H1 (cell line): ENCODE measurements at regions not wholly inside any gene's neighbourhood (a gene's known extent, or its start where the extent isn't known, plus 50 kb on each side); places are given as distances from the start of the nearest gene placed in this dataset.

Source experiments
- CTCF ChIA-PET: fragments of 300-600 bp; sonication (Branson Sonifier 250); formaldehyde crosslinking; loops from one replicate; lab custom pipeline; 2021; ENCODE audit not compliant: partially characterized antibody; lab: Charles Lee
- POLR2A ChIA-PET: fragments of 300-600 bp; sonication (Branson Sonifier 250); formaldehyde crosslinking; loops from one replicate; lab custom pipeline; 2021; ENCODE audit warnings: inconsistent platforms; ENCODE audit not compliant: partially characterized antibody; lab: Charles Lee
- DNase-seq, 2 experiments: peaks; one replicate each; pipeline versions ENCODE4 v3.0.0 to v3.0.0-alpha.2; 2010 to 2022; ENCODE audit warnings: low spot score in 2 of 2, low read depth in 1 of 2, mixed read lengths in 1 of 2
- FAIRE-seq: peaks from 2 replicates; lab custom pipeline; 2011; peaks lifted over from hg19 to GRCh38; lab: Jason Lieb, UNC
- H2AFZ ChIP-seq: 2 replicates; pipeline ENCODE4 v1.8.1; 2012; ENCODE audit warnings: low read length, inconsistent platforms
- H2AK5ac ChIP-seq: 2 replicates; pipeline ENCODE4 v1.6.1; 2013; ENCODE audit warnings: low read depth, low read length
- H2BK120ac ChIP-seq: replicated peaks from 2 replicates; pipeline ENCODE3; 2013; ENCODE audit warnings: low read depth, low read length, inconsistent platforms
- H2BK12ac ChIP-seq: 2 replicates; pipeline ENCODE4 v1.6.1; 2013; ENCODE audit warnings: low read depth, low read length
- H2BK15ac ChIP-seq: 2 replicates; pipeline ENCODE4 v1.6.1; 2013; ENCODE audit warnings: low read length
- H2BK20ac ChIP-seq: 2 replicates; pipeline ENCODE4 v1.6.1; 2013; ENCODE audit warnings: low read length
- H2BK5ac ChIP-seq: 2 replicates; pipeline ENCODE4 v1.6.1; 2013; ENCODE audit warnings: low read depth, low read length
- H3K14ac ChIP-seq: 2 replicates; pipeline ENCODE4 v1.6.1; 2013; ENCODE audit warnings: inconsistent platforms; ENCODE audit not compliant: insufficient read length
- H3K18ac ChIP-seq: 2 replicates; pipeline ENCODE4 v1.6.1; 2013; ENCODE audit warnings: low read length; ENCODE audit errors: extremely low read depth
- H3K23ac ChIP-seq: 2 replicates; pipeline ENCODE4 v1.6.1; 2013; ENCODE audit warnings: inconsistent platforms; ENCODE audit not compliant: insufficient read length
- H3K23me2 ChIP-seq: 2 replicates; pipeline ENCODE4 v1.6.1; 2013; ENCODE audit warnings: low read depth, low read length
- H3K27ac ChIP-seq: 2 replicates; pipeline ENCODE4 v1.6.1; 2011; ENCODE audit warnings: low read depth, low read length, inconsistent platforms
- H3K27me3 ChIP-seq, 4 experiments: replicated peaks in 1 of 4; 1 replicate in 1 of 4; 2 replicates in 3 of 4; pipeline versions ENCODE4 v1.6.1 to v1.8.1; 2011 to 2013; ENCODE audit warnings: low read length in 3 of 4, mild to moderate bottlenecking in 3 of 4, inconsistent platforms in 2 of 4, mixed read lengths in 2 of 4, moderate library complexity in 1 of 4; ENCODE audit not compliant: control insufficient read depth in 3 of 4, insufficient read depth in 3 of 4; ENCODE audit errors: extremely low read depth in 1 of 4
- H3K36me3 ChIP-seq, 4 experiments: 2 replicates each; pipeline versions ENCODE4 v1.6.1 to v1.8.1; 2011 to 2013; ENCODE audit warnings: mild to moderate bottlenecking in 4 of 4, low read length in 3 of 4, moderate library complexity in 2 of 4, control low read depth in 1 of 4, inconsistent platforms in 1 of 4; ENCODE audit not compliant: insufficient read depth in 4 of 4, control insufficient read depth in 2 of 4
- H3K4ac ChIP-seq: replicated peaks from 2 replicates; pipeline ENCODE3; 2013; ENCODE audit warnings: low read length, low read depth, mixed read lengths, inconsistent platforms; ENCODE audit not compliant: insufficient read length
- H3K4me1 ChIP-seq, 4 experiments: replicated peaks in 1 of 4; 1 replicate in 1 of 4; 2 replicates in 3 of 4; pipeline versions ENCODE4 v1.6.1 to v1.8.1; 2011 to 2013; ENCODE audit warnings: low read length in 3 of 4, inconsistent platforms in 2 of 4, mixed read lengths in 1 of 4; ENCODE audit not compliant: insufficient read depth in 4 of 4, control insufficient read depth in 3 of 4
- H3K4me2 ChIP-seq, 2 experiments: 2 replicates each; pipeline versions ENCODE4 v1.6.1 to v1.8.1; 2011 to 2013; ENCODE audit warnings: low read depth in 2 of 2, low read length in 2 of 2, control low read depth in 1 of 2, inconsistent platforms in 1 of 2, mild to moderate bottlenecking in 1 of 2; ENCODE audit not compliant: insufficient read depth in 1 of 2
- H3K4me3 ChIP-seq, 4 experiments: fragments of 200-600, 300-600 bp in 1 of 4; sonication (generic), shearing (Covaris generic), sonication (Bioruptor Twin) in 1 of 4; 2 replicates each; pipeline versions ENCODE4 v1.5.1 to v1.8.1; 2011 to 2016; ENCODE audit warnings: low read length in 4 of 4, low read depth in 3 of 4, control low read depth in 2 of 4, inconsistent platforms in 2 of 4, mild to moderate bottlenecking in 2 of 4, mixed read lengths in 1 of 4, moderate library complexity in 1 of 4; ENCODE audit not compliant: insufficient read depth in 2 of 4; ENCODE audit errors: extremely low read depth in 1 of 4
- H3K56ac ChIP-seq: replicated peaks from 2 replicates; pipeline ENCODE3; 2013; ENCODE audit warnings: low read depth, mild to moderate bottlenecking, mixed read lengths, low read length, inconsistent platforms; ENCODE audit not compliant: insufficient read length
- H3K79me1 ChIP-seq: 2 replicates; pipeline ENCODE4 v1.6.1; 2013; ENCODE audit warnings: low read depth, low read length, control low read depth
- H3K79me2 ChIP-seq, 2 experiments: 2 replicates each; pipeline versions ENCODE4 v1.6.1 to v1.8.1; 2012 to 2013; ENCODE audit warnings: low read length in 2 of 2, mild to moderate bottlenecking in 2 of 2, inconsistent platforms in 1 of 2; ENCODE audit not compliant: insufficient read depth in 2 of 2, control insufficient read depth in 1 of 2
- H3K9ac ChIP-seq, 4 experiments: replicated peaks in 1 of 4; 1 replicate in 1 of 4; 2 replicates in 3 of 4; pipeline versions ENCODE4 v1.6.1 to v1.8.1; 2011 to 2013; ENCODE audit warnings: low read depth in 3 of 4, low read length in 3 of 4, control low read depth in 2 of 4, mild to moderate bottlenecking in 2 of 4, moderate library complexity in 2 of 4, inconsistent platforms in 1 of 4; ENCODE audit errors: extremely low read depth in 1 of 4
- H3K9me3 ChIP-seq, 2 experiments: 2 replicates each; pipeline versions ENCODE4 v1.6.1 to v1.8.1; 2012 to 2013; ENCODE audit warnings: mild to moderate bottlenecking in 2 of 2, moderate library complexity in 2 of 2, control low read depth in 1 of 2, inconsistent platforms in 1 of 2, low read depth in 1 of 2, low read length in 1 of 2, mixed read lengths in 1 of 2; ENCODE audit not compliant: insufficient read depth in 2 of 2
- H4K20me1 ChIP-seq, 2 experiments: replicated peaks in 1 of 2; 2 replicates each; pipeline versions ENCODE3 to v1.8.1; 2011 to 2013; ENCODE audit warnings: inconsistent platforms in 2 of 2, low read length in 2 of 2, mild to moderate bottlenecking in 1 of 2; ENCODE audit not compliant: insufficient read depth in 2 of 2, control insufficient read depth in 1 of 2
- H4K5ac ChIP-seq: 2 replicates; pipeline ENCODE4 v1.6.1; 2013; ENCODE audit warnings: low read length, low read depth, mixed read lengths, inconsistent platforms; ENCODE audit not compliant: insufficient read length
- H4K8ac ChIP-seq: 2 replicates; pipeline ENCODE4 v1.8.0; 2013; ENCODE audit warnings: mild to moderate bottlenecking, moderate library complexity, low read length, inconsistent platforms; ENCODE audit not compliant: insufficient read depth; ENCODE audit errors: extremely low read depth
- H4K91ac ChIP-seq: replicated peaks from 2 replicates; pipeline ENCODE3; 2013; ENCODE audit warnings: low read length, mixed read lengths, inconsistent platforms; ENCODE audit not compliant: insufficient read length
- BACH1 ChIP-seq: IDR thresholded peaks from 2 replicates; pipeline ENCODE4 v1.6.1; 2012; ENCODE audit warnings: low read length, improper control_type of control experiment
- BRCA1 ChIP-seq: IDR thresholded peaks from 2 replicates; pipeline ENCODE4 v1.6.1; 2012; ENCODE audit warnings: low read depth, low read length, improper control_type of control experiment
- EP300 ChIP-seq, 2 experiments: IDR thresholded peaks; 1 replicate in 1 of 2; 2 replicates in 1 of 2; pipeline ENCODE4 v1.6.1; 2011 to 2012; ENCODE audit warnings: low read depth in 2 of 2, low read length in 2 of 2, mild to moderate bottlenecking in 2 of 2, borderline replicate concordance in 1 of 2, inconsistent platforms in 1 of 2, moderate library complexity in 1 of 2
- EZH2 ChIP-seq: fragments of 200-600 bp; sonication (generic); IDR thresholded peaks from 2 replicates; pipeline ENCODE4 v1.7.1; 2012; ENCODE audit warnings: low read depth, mild to moderate bottlenecking, moderate library complexity, low read length, inconsistent platforms; ENCODE audit not compliant: severe bottlenecking
- GTF2F1 ChIP-seq: IDR thresholded peaks from 2 replicates; pipeline ENCODE4 v1.6.1; 2012; ENCODE audit warnings: low read depth, low read length, improper control_type of control experiment, borderline replicate concordance
- HDAC2 ChIP-seq, 2 experiments: fragments of 300-600 bp in 1 of 2; sonication (generic) in 1 of 2; IDR thresholded peaks; 2 replicates each; pipeline ENCODE4 v1.6.1; 2011 to 2012; ENCODE audit warnings: low read depth in 2 of 2, low read length in 2 of 2, mild to moderate bottlenecking in 2 of 2, moderate library complexity in 2 of 2, borderline replicate concordance in 1 of 2, inconsistent platforms in 1 of 2
- MAX ChIP-seq: IDR thresholded peaks from 2 replicates; pipeline ENCODE4 v1.6.1; 2012; ENCODE audit warnings: inconsistent platforms
- NANOG ChIP-seq: IDR thresholded peaks from 2 replicates; pipeline ENCODE4 v1.6.1; 2011; ENCODE audit warnings: low read length, low read depth, mild to moderate bottlenecking, inconsistent platforms; ENCODE audit not compliant: insufficient read depth, poor library complexity, severe bottlenecking
- RFX5 ChIP-seq: IDR thresholded peaks from 2 replicates; pipeline ENCODE4 v1.6.1; 2011; ENCODE audit warnings: low read depth, low read length, improper control_type of control experiment, borderline replicate concordance
- SIN3A ChIP-seq, 2 experiments: IDR thresholded peaks in 1 of 2; conservative IDR thresholded peaks in 1 of 2; 2 replicates each; pipeline ENCODE4 v1.6.1; 2011 to 2012; ENCODE audit warnings: low read length in 2 of 2, improper control_type of control experiment in 1 of 2, low read depth in 1 of 2, mild to moderate bottlenecking in 1 of 2
- SRF ChIP-seq: IDR thresholded peaks from 2 replicates; pipeline ENCODE4 v1.6.1; 2011; ENCODE audit warnings: mild to moderate bottlenecking, low read depth, low read length, moderate library complexity
- TAF7 ChIP-seq: optimal IDR thresholded peaks from 2 replicates; pipeline ENCODE3; 2011; ENCODE audit warnings: low read depth, mild to moderate bottlenecking, inconsistent platforms, low read length, moderate library complexity, borderline replicate concordance
- TBP ChIP-seq: IDR thresholded peaks from 2 replicates; pipeline ENCODE4 v1.6.1; 2011; ENCODE audit warnings: low read depth, low read length, improper control_type of control experiment
- WGBS, 2 experiments: shearing (Covaris generic) in 1 of 2; methylation state at CpG; one replicate each; pipeline versions ENCODE4 v1.1.6 to v1.1.7; 2013 to 2015; ENCODE audit warnings: low lambda C conversion rate in 2 of 2, mixed read lengths in 2 of 2, inconsistent platforms in 1 of 2, low coverage in 1 of 2, missing lambda C conversion rate in 1 of 2; ENCODE audit not compliant: insufficient replicate concordance in 2 of 2, insufficient coverage in 1 of 2, insufficient read length in 1 of 2; ENCODE audit errors: extremely low coverage in 1 of 2, missing lambda C conversion rate in 1 of 2; 5-methylcytosine and 5-hydroxymethylcytosine counted together

DNA sequence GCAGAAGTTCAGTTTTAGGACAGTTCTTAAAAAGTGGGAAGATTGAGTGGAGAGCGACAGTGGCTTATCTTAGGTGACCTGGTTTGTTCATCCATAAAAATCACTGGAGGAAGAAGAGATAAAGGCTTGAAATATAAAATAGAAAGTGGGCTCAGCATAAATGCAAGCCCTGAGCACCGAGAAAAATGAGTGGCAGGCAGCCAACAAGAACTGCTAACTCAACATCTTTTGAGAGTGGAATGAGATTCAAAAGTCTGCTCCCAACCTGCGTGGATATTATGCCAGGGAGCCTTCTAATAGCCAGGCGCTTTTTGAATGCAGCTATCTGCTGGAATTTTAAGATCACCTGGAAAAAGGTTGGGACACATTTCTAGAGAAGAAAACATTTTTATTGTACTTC is 666.5 kb downstream of the FLRT2 start:
- Histone ChIP-seq H3K4me1 (no peaks in the 10 kb centered on the region), H3K36me3 (no peaks in the 10 kb centered on the region), H2BK15ac (no peak overlapping the region), H3K4ac (no peak overlapping the region), H2BK120ac (no peak overlapping the region), H4K20me1 (no peaks in the 10 kb centered on the region), H3K4me3 (no peak overlapping the region), H3K27ac (no peak overlapping the region), H2BK5ac (no peak overlapping the region), H3K79me1 (no peaks in the 10 kb centered on the region), H3K9ac (no peak overlapping the region), H4K91ac (no peak overlapping the region), H3K56ac (no peak overlapping the region), H3K14ac (no peak overlapping the region), H2AFZ (no peak overlapping the region), H3K4me2 (no peak overlapping the region), H4K5ac (no peak overlapping the region), H3K9me3 (no peaks in the 10 kb centered on the region), H3K23me2 (no peaks in the 10 kb centered on the region), H3K23ac (no peak overlapping the region), H3K79me2 (no peaks in the 10 kb centered on the region), H4K8ac (no peak overlapping the region), H3K18ac (no peak overlapping the region), H3K27me3 (no peaks in the 10 kb centered on the region), H2AK5ac (no peak overlapping the region), H2BK20ac (no peak overlapping the region), H2BK12ac (no peak overlapping the region)
- 89% methylated on average over 4 of the region's 4 CpGs; no CpG with 5 or more reads in 1 of the 2 experiments for WGBS, 2 experiments
- FAIRE-seq, result no peak
- no peak for DNase-seq
- POLR2A ChIA-PET, result no interaction called here
- CTCF ChIA-PET, result no interaction called here
- TF ChIP-seq EZH2 (no peak), BACH1 (no peak), TBP (no peak), RFX5 (no peak), NANOG (no peak), SRF (no peak), EP300 (IDR thresholded peaks at IDR 0.05; ENCODE audit: borderline replicate concordance in 1 of 2, low read depth in 2 of 2, low read length in 2 of 2) (no peak), GTF2F1 (no peak), BRCA1 (no peak), SIN3A (conservative IDR thresholded peaks at IDR 0.05 in 1 of 2, IDR thresholded peaks at IDR 0.05 in 1 of 2; ENCODE audit: low read depth in 1 of 2, low read length in 2 of 2) (no peak), HDAC2 (IDR thresholded peaks at IDR 0.05; ENCODE audit: borderline replicate concordance in 1 of 2, low read depth in 2 of 2, low read length in 2 of 2) (no peak), TAF7 (no peak), MAX (no peak)
